ENCODE measurements at regions not wholly inside any gene's neighbourhood (a gene's known extent, or its start where the extent isn't known, plus 50 kb on each side); places are given as distances from the start of the nearest gene placed in this dataset.

GRCh38 chr2:220053919-220054318 lies 426.5 kb downstream of the SLC4A3 start:
- Histone ChIP-seq H3K27ac (no peak overlapping the region), H3K9me3 (no peaks in the 10 kb centered on the region), H3K36me3 (replicated peaks in 1 of 2; ENCODE audit: insufficient read depth in 1 of 2, low read depth in 2 of 2) (no peaks in the 10 kb centered on the region), H3K27me3 (no peaks in the 10 kb centered on the region), H3K4me1 (no peaks in the 10 kb centered on the region), H3K4me3 (no peak overlapping the region)
- DNase-seq (no peak), ATAC-seq (no peak)
- TF ChIP-seq POLR2A (IDR thresholded peaks at IDR 0.05): no peak
- TF ChIP-seq CTCF (IDR thresholded peaks at IDR 0.05): no peak
- intact Hi-C loops (cut with DNase I): no loop called here

GRCh38 chr2:220057391-220057790 lies 430.0 kb downstream of the SLC4A3 start:
- no peak for DNase-seq
- no peak overlapping the region for H3K4me3 ChIP-seq
- TF ChIP-seq POLR2A (IDR thresholded peaks at IDR 0.05) (no peak), CTCF (IDR thresholded peaks at IDR 0.05) (no peak)
- WGBS, 2 donors: 82 to 86% methylated on average over 3 of the region's 3 CpGs
- no peak for ATAC-seq
- no peak overlapping the region for H3K27ac ChIP-seq
- no peaks in the 10 kb centered on the region for H3K27me3 ChIP-seq
- intact Hi-C loops (cut with DNase I): no loop called here
- H3K4me1 ChIP-seq: no peaks in the 10 kb centered on the region
- H3K36me3 ChIP-seq (replicated peaks in 1 of 2; ENCODE audit: insufficient read depth in 1 of 2, low read depth in 2 of 2): no peaks in the 10 kb centered on the region
- H3K9me3 ChIP-seq: no peaks in the 10 kb centered on the region

- Histone ChIP-seq H3K4me3 (no peak overlapping the region), H3K27ac (no peak overlapping the region), H3K36me3 (replicated peaks in 1 of 2; ENCODE audit: insufficient read depth in 1 of 2, low read depth in 2 of 2) (no peaks in the 10 kb centered on the region), H3K4me1 (no peaks in the 10 kb centered on the region), H3K9me3 (no peaks in the 10 kb centered on the region), H3K27me3 (no peaks in the 10 kb centered on the region)
- no peak for ATAC-seq
- DNase-seq: no peak
- WGBS, 2 donors: 78 to 81% methylated on average over 9 of the region's 9 CpGs
- intact Hi-C loops (cut with DNase I): no loop called here
- TF ChIP-seq CTCF (IDR thresholded peaks at IDR 0.05) (no peak), POLR2A (IDR thresholded peaks at IDR 0.05) (no peak)
These were observed 430.5 kb downstream of the SLC4A3 start for GRCh38 chr2:220057916-220058315.

- Histone ChIP-seq H3K9me3 (no peaks in the 10 kb centered on the region), H3K27me3 (no peaks in the 10 kb centered on the region), H3K36me3 (replicated peaks in 1 of 2; ENCODE audit: insufficient read depth in 1 of 2, low read depth in 2 of 2) (no peaks in the 10 kb centered on the region), H3K27ac (no peak overlapping the region), H3K4me3 (no peak overlapping the region), H3K4me1 (peaks cover 5% of the 10 kb centered on the region)
- DNase-seq (no peak), ATAC-seq (peak; percentile 27)
- no peak for TF ChIP-seq POLR2A (IDR thresholded peaks at IDR 0.05)
- TF ChIP-seq CTCF (IDR thresholded peaks at IDR 0.05): no peak
- intact Hi-C loops (cut with DNase I): no loop called here
- 42 to 48% methylated on average over 13 of the region's 13 CpGs for WGBS, 2 donors
These were observed 436.9 kb downstream of the SLC4A3 start for GRCh38 chr2:220064111-220065030.

GRCh38 chr2:220065581-220065980 lies 438.2 kb downstream of the SLC4A3 start:
- Histone ChIP-seq H3K9me3 (no peaks in the 10 kb centered on the region), H3K36me3 (replicated peaks in 1 of 2; ENCODE audit: insufficient read depth in 1 of 2, low read depth in 2 of 2) (no peaks in the 10 kb centered on the region), H3K27ac (no peak overlapping the region), H3K4me3 (no peak overlapping the region), H3K4me1 (peaks cover 5% of the 10 kb centered on the region), H3K27me3 (no peaks in the 10 kb centered on the region)
- TF ChIP-seq CTCF (IDR thresholded peaks at IDR 0.05) (no peak), POLR2A (IDR thresholded peaks at IDR 0.05) (no peak)
- ATAC-seq: no peak
- intact Hi-C loops (cut with DNase I): no loop called here
- WGBS, 2 donors: 84 to 89% methylated on average over 2 of the region's 2 CpGs
- no peak for DNase-seq

All from body of pancreas (tissue), 4 donors.